ENCODE measurements at regions not wholly inside any gene's neighbourhood (a gene's known extent, or its start where the extent isn't known, plus 50 kb on each side); places are given as distances from the start of the nearest gene placed in this dataset.
A peak's percentile ranks its signal among the peaks of the same experiment; 100 is the strongest.

DNA sequence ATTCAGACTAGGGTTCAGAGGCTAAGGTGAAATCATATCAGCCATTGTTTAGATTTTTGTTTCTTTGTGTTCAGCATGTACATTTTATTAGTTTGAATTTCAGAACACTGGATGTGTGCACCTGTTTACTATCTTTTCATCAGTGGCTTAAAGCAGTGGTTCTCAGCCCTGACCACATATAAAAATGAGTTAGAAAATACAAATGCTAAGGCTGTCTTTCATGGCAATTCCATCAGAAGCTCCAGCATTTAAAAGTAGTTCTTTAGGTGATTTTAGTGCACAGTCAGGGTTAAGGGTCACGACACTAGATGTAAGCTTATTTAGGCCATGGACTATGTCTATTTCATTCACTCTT, 213.5 kb downstream of the NECTIN3 start:
- DNase-seq (ENCODE audit: extremely low read depth, low read depth): no peak
- TF ChIP-seq, protein P1, sequence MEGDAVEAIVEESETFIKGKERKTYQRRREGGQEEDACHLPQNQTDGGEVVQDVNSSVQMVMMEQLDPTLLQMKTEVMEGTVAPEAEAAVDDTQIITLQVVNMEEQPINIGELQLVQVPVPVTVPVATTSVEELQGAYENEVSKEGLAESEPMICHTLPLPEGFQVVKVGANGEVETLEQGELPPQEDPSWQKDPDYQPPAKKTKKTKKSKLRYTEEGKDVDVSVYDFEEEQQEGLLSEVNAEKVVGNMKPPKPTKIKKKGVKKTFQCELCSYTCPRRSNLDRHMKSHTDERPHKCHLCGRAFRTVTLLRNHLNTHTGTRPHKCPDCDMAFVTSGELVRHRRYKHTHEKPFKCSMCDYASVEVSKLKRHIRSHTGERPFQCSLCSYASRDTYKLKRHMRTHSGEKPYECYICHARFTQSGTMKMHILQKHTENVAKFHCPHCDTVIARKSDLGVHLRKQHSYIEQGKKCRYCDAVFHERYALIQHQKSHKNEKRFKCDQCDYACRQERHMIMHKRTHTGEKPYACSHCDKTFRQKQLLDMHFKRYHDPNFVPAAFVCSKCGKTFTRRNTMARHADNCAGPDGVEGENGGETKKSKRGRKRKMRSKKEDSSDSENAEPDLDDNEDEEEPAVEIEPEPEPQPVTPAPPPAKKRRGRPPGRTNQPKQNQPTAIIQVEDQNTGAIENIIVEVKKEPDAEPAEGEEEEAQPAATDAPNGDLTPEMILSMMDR (IDR thresholded peaks at IDR 0.05; ENCODE audit: low read depth, low read length, missing control alignments): no peak

DNA sequence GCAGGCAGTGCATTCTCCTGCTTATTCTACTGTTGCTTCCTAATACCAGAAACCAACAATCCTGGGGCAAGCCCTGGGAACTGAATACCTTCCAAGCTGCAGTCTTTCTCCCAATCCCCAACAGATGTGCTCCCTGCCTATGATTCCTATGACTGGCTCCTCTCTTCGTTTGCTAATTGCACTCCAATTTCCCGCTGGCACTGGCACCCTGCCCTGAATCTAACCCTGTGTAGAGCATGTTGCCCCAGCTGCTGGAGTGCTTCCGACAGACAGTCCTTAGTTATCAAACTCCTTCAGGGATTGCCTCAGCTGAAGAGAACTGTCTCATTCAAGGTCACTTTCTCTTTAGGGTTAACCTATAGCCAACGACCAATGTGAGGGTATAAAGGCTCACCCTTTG, 214.1 kb downstream of the NECTIN3 start:
- TF ChIP-seq, protein P1 (IDR thresholded peaks at IDR 0.05; ENCODE audit: low read depth, low read length, missing control alignments): no peak
- no peak for DNase-seq (ENCODE audit: extremely low read depth, low read depth)
- no peak overlapping the region for H3K4me3 ChIP-seq (replicated peaks; ENCODE audit: low read depth, low read length)

More for the DNA sequence above, 213.5 kb downstream of the NECTIN3 start:
- H3K4me3 ChIP-seq (replicated peaks; ENCODE audit: low read depth, low read length): no peak overlapping the region

DNA sequence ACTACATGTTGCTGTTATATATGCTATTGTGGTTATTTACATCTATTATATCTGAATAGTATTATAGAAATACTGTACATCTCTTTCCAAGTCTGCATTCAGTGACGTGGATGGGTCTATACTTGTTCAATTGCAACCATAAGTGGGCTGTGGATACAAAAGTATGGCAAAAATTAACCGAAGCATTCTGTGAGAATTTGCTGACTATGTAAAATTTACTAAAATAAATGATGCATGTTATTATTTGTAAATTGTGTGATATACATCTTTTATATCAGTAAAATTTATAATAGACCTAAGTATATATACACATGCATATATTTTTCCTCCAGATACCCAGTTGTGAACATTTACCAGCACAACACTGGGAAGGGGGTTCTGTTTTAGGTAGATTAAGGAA, 215.1 kb downstream of the NECTIN3 start:
- no peak for DNase-seq (ENCODE audit: extremely low read depth, low read depth)
- TF ChIP-seq, protein P1 (IDR thresholded peaks at IDR 0.05; ENCODE audit: low read depth, low read length, missing control alignments): no peak
- no peak overlapping the region for H3K4me3 ChIP-seq (replicated peaks; ENCODE audit: low read depth, low read length)

DNA sequence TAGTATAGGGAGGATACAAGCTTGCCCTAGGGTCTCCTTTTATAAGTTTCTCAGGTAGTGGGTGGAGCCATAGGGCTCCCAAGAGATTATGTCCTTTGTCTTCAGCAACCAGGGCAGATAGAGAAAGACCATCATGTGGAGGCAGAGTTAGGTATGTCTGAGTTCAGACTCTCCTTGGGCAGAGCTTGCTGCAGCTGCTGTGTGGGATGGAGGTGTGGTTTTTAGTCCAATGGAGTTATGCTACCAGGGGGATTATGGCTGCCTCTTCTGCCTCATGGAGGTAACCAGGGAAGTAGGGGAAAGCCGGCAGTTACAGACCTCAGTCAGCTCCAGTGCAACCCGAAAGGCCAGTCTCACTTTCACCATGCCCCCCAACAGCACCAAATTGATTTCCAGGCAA, 220.5 kb downstream of the NECTIN3 start:
- H3K4me3 ChIP-seq (replicated peaks; ENCODE audit: low read depth, low read length): no peak overlapping the region
- TF ChIP-seq, protein P1 (IDR thresholded peaks at IDR 0.05; ENCODE audit: low read depth, low read length, missing control alignments): no peak
- no peak for DNase-seq (ENCODE audit: extremely low read depth, low read depth)

- DNase-seq (ENCODE audit: extremely low read depth, low read depth): peak; percentile 10
- no peak overlapping the region for H3K4me3 ChIP-seq (replicated peaks; ENCODE audit: low read depth, low read length)
- TF ChIP-seq, protein P1 (IDR thresholded peaks at IDR 0.05; ENCODE audit: low read depth, low read length, missing control alignments): no peak
Measured at GRCh38 chr3:111299192-111299615, 227.6 kb downstream of the NECTIN3 start.

- DNase-seq (ENCODE audit: extremely low read depth, low read depth): no peak
- TF ChIP-seq, protein P1 (IDR thresholded peaks at IDR 0.05; ENCODE audit: low read depth, low read length, missing control alignments): no peak
- no peak overlapping the region for H3K4me3 ChIP-seq (replicated peaks; ENCODE audit: low read depth, low read length)
Measured at GRCh38 chr3:111301238-111301798, 229.7 kb downstream of the NECTIN3 start.

GRCh38 chr3:111302063-111302462, 230.4 kb downstream of the NECTIN3 start:
- no peak for DNase-seq (ENCODE audit: extremely low read depth, low read depth)
- no peak overlapping the region for H3K4me3 ChIP-seq (replicated peaks; ENCODE audit: low read depth, low read length)
- TF ChIP-seq, protein P1 (IDR thresholded peaks at IDR 0.05; ENCODE audit: low read depth, low read length, missing control alignments): no peak
